Activated CD4-positive, alpha-beta T cell treated with anti-CD3 and anti-CD28 coated beads, Interleukin-2, amount 10 ng/mL, durations not matched to agents 24 days and 14 days (primary cell): ENCODE measurements at regions not wholly inside any gene's neighbourhood (a gene's known extent, or its start where the extent isn't known, plus 50 kb on each side); places are given as distances from the start of the nearest gene placed in this dataset.
"Not testable (repeated sequence)": the region's sequence is repeated elsewhere in the genome, so short reads cannot be mapped to it uniquely, and the experiment has no call there.

Source experiments
- DNase-seq: peaks from one replicate; pipeline ENCODE4 v3.0.0; 2022
- H3K27ac Mint-ChIP-seq: one replicate; pipeline ENCODE4 v1.8.0; 2022; ENCODE audit warnings: mild to moderate bottlenecking, mixed read lengths
- H3K27me3 Mint-ChIP-seq: one replicate; pipeline ENCODE4 v1.8.0; 2022; ENCODE audit warnings: mixed read lengths
- H3K36me3 Mint-ChIP-seq: one replicate; pipeline ENCODE4 v1.8.0; 2022; ENCODE audit warnings: low read depth, mild to moderate bottlenecking, mixed read lengths
- H3K4me1 Mint-ChIP-seq: one replicate; pipeline ENCODE4 v1.8.0; 2021; ENCODE audit warnings: mixed read lengths
- H3K4me3 Mint-ChIP-seq: one replicate; pipeline ENCODE4 v1.8.0; 2022; ENCODE audit warnings: mild to moderate bottlenecking, moderate library complexity, mixed read lengths
- H3K9me3 Mint-ChIP-seq: one replicate; pipeline ENCODE4 v1.8.0; 2021; ENCODE audit warnings: mixed read lengths
- intact Hi-C: fragments of 100-400 bp; cut with micrococcal nuclease; formaldehyde crosslinking; loops from one replicate; pipeline ENCODE4 v1.15.1; 2023

GRCh38 chr12:90712671-90713070 is 242.3 kb downstream of the CCER1 start:
- Mint-ChIP-seq H3K4me3 (no peak overlapping the region), H3K27me3 (no peaks in the 10 kb centered on the region), H3K9me3 (no peaks in the 10 kb centered on the region), H3K36me3 (no peaks in the 10 kb centered on the region), H3K27ac (no peak overlapping the region), H3K4me1 (no peaks in the 10 kb centered on the region)
- intact Hi-C loops = no loop called here
- DNase-seq = no peak

- no peak for DNase-seq
- H3K27ac Mint-ChIP-seq = no peak overlapping the region
- H3K36me3 Mint-ChIP-seq = no peaks in the 10 kb centered on the region
- H3K27me3 Mint-ChIP-seq = no peaks in the 10 kb centered on the region
- H3K4me1 Mint-ChIP-seq = no peaks in the 10 kb centered on the region
- H3K4me3 Mint-ChIP-seq = no peak overlapping the region
- intact Hi-C loops = no loop called here
- no peaks in the 10 kb centered on the region for H3K9me3 Mint-ChIP-seq
Observed at GRCh38 chr12:90710711-90711110, 244.3 kb downstream of the CCER1 start.

GRCh38 chr12:90706036-90706435 is 248.9 kb downstream of the CCER1 start:
- H3K27ac Mint-ChIP-seq = no peak overlapping the region
- intact Hi-C loops = no loop called here
- H3K36me3 Mint-ChIP-seq = no peaks in the 10 kb centered on the region
- H3K27me3 Mint-ChIP-seq = no peaks in the 10 kb centered on the region
- H3K9me3 Mint-ChIP-seq = no peaks in the 10 kb centered on the region
- H3K4me3 Mint-ChIP-seq = no peak overlapping the region
- no peaks in the 10 kb centered on the region for H3K4me1 Mint-ChIP-seq
- DNase-seq = no peak

GRCh38 chr12:90695415-90695814 is 259.6 kb downstream of the CCER1 start:
- H3K4me3 Mint-ChIP-seq = no peak overlapping the region
- H3K36me3 Mint-ChIP-seq = no peaks in the 10 kb centered on the region
- no peaks in the 10 kb centered on the region for H3K27me3 Mint-ChIP-seq
- H3K27ac Mint-ChIP-seq = no peak overlapping the region
- intact Hi-C loops = no loop called here
- no peaks in the 10 kb centered on the region for H3K4me1 Mint-ChIP-seq
- H3K9me3 Mint-ChIP-seq = no peaks in the 10 kb centered on the region
- DNase-seq = no peak

- H3K4me1 Mint-ChIP-seq = no peaks in the 10 kb centered on the region
- H3K36me3 Mint-ChIP-seq = no peaks in the 10 kb centered on the region
- DNase-seq = no peak
- no peak overlapping the region for H3K4me3 Mint-ChIP-seq
- H3K9me3 Mint-ChIP-seq = no peaks in the 10 kb centered on the region
- H3K27me3 Mint-ChIP-seq = no peaks in the 10 kb centered on the region
- intact Hi-C loops = no loop called here
- H3K27ac Mint-ChIP-seq = no peak overlapping the region
Observed at GRCh38 chr12:90690120-90690519, 264.9 kb downstream of the CCER1 start.

- intact Hi-C loops, H3K27ac Mint-ChIP-seq, H3K27me3 Mint-ChIP-seq, H3K9me3 Mint-ChIP-seq, DNase-seq, H3K36me3 Mint-ChIP-seq, H3K4me1 Mint-ChIP-seq, H3K4me3 Mint-ChIP-seq: not testable (repeated sequence)
Observed at GRCh38 chr12:90687682-90688081, 267.3 kb downstream of the CCER1 start.

- no peak overlapping the region for H3K27ac Mint-ChIP-seq
- no peaks in the 10 kb centered on the region for H3K9me3 Mint-ChIP-seq
- DNase-seq = no peak
- no peaks in the 10 kb centered on the region for H3K4me1 Mint-ChIP-seq
- H3K27me3 Mint-ChIP-seq = no peaks in the 10 kb centered on the region
- H3K36me3 Mint-ChIP-seq = no peaks in the 10 kb centered on the region
- no peak overlapping the region for H3K4me3 Mint-ChIP-seq
- intact Hi-C loops = no loop called here
Observed at GRCh38 chr12:90683871-90684270, 271.1 kb downstream of the CCER1 start.

- no peak overlapping the region for H3K4me3 Mint-ChIP-seq
- no peak for DNase-seq
- H3K27me3 Mint-ChIP-seq = no peaks in the 10 kb centered on the region
- H3K9me3 Mint-ChIP-seq = no peaks in the 10 kb centered on the region
- intact Hi-C loops = no loop called here
- no peaks in the 10 kb centered on the region for H3K36me3 Mint-ChIP-seq
- no peak overlapping the region for H3K27ac Mint-ChIP-seq
- no peaks in the 10 kb centered on the region for H3K4me1 Mint-ChIP-seq
Observed at GRCh38 chr12:90682398-90682797, 272.6 kb downstream of the CCER1 start.

GRCh38 chr12:90679674-90680073 is 275.3 kb downstream of the CCER1 start:
- Mint-ChIP-seq H3K27ac (no peak overlapping the region), H3K4me3 (no peak overlapping the region), H3K36me3 (no peaks in the 10 kb centered on the region), H3K27me3 (no peaks in the 10 kb centered on the region), H3K9me3 (no peaks in the 10 kb centered on the region), H3K4me1 (no peaks in the 10 kb centered on the region)
- intact Hi-C loops = no loop called here
- DNase-seq = no peak

GRCh38 chr12:90677552-90677951 is 277.4 kb downstream of the CCER1 start:
- Mint-ChIP-seq H3K4me1 (no peaks in the 10 kb centered on the region), H3K36me3 (no peaks in the 10 kb centered on the region), H3K27me3 (no peaks in the 10 kb centered on the region), H3K9me3 (no peaks in the 10 kb centered on the region), H3K4me3 (no peak overlapping the region), H3K27ac (no peak overlapping the region)
- no peak for DNase-seq
- intact Hi-C loops = no loop called here

- Mint-ChIP-seq H3K9me3 (no peaks in the 10 kb centered on the region), H3K4me3 (no peak overlapping the region), H3K27me3 (no peaks in the 10 kb centered on the region), H3K27ac (no peak overlapping the region), H3K4me1 (no peaks in the 10 kb centered on the region), H3K36me3 (no peaks in the 10 kb centered on the region)
- intact Hi-C loops = no loop called here
- DNase-seq = no peak
Observed at GRCh38 chr12:90677055-90677454, 277.9 kb downstream of the CCER1 start.

- no peaks in the 10 kb centered on the region for H3K27me3 Mint-ChIP-seq
- H3K9me3 Mint-ChIP-seq = no peaks in the 10 kb centered on the region
Observed at GRCh38 chr12:90675106-90675505, 279.9 kb downstream of the CCER1 start.

GRCh38 chr12:90672081-90672480 is 282.9 kb downstream of the CCER1 start:
- Mint-ChIP-seq H3K9me3 (no peaks in the 10 kb centered on the region), H3K36me3 (no peaks in the 10 kb centered on the region), H3K4me3 (no peak overlapping the region), H3K27me3 (no peaks in the 10 kb centered on the region), H3K4me1 (no peaks in the 10 kb centered on the region), H3K27ac (no peak overlapping the region)
- intact Hi-C loops = no loop called here
- no peak for DNase-seq

More at GRCh38 chr12:90675106-90675505, 279.9 kb downstream of the CCER1 start:
- DNase-seq = no peak
- Mint-ChIP-seq H3K4me3 (no peak overlapping the region), H3K36me3 (no peaks in the 10 kb centered on the region), H3K4me1 (no peaks in the 10 kb centered on the region), H3K27ac (no peak overlapping the region)
- intact Hi-C loops = no loop called here

GRCh38 chr12:90663949-90664348 is 291.0 kb downstream of the CCER1 start:
- H3K4me1 Mint-ChIP-seq, intact Hi-C loops, H3K9me3 Mint-ChIP-seq, DNase-seq, H3K4me3 Mint-ChIP-seq, H3K27ac Mint-ChIP-seq, H3K36me3 Mint-ChIP-seq, H3K27me3 Mint-ChIP-seq: not testable (repeated sequence)

- Mint-ChIP-seq H3K27me3 (no peaks in the 10 kb centered on the region), H3K27ac (no peak overlapping the region), H3K9me3 (no peaks in the 10 kb centered on the region), H3K36me3 (no peaks in the 10 kb centered on the region), H3K4me1 (no peaks in the 10 kb centered on the region), H3K4me3 (no peak overlapping the region)
- no peak for DNase-seq
- intact Hi-C loops = no loop called here
Observed at GRCh38 chr12:90659060-90659459, 295.9 kb downstream of the CCER1 start.
